ENCODE measurements at regions not wholly inside any gene's neighbourhood (a gene's known extent, or its start where the extent isn't known, plus 50 kb on each side); places are given as distances from the start of the nearest gene placed in this dataset.

- no peak overlapping the region for H3K4me3 ChIP-seq
- H3K9me3 ChIP-seq, result peaks cover 41% of the 10 kb centered on the region
- no peak for TF ChIP-seq CTCF (IDR thresholded peaks at IDR 0.05)
- no peaks in the 10 kb centered on the region for H3K36me3 ChIP-seq (ENCODE audit: low read depth)
- no peaks in the 10 kb centered on the region for H3K4me1 ChIP-seq (ENCODE audit: low read depth)
- ATAC-seq (no peak), DNase-seq (no peak)
- intact Hi-C loops (cut with DNase I, micrococcal nuclease), result no loop called here
Observed at GRCh38 chr13:83508771-83509301, 373.4 kb downstream of the SLITRK1 start.

GRCh38 chr13:83503424-83503823, 378.9 kb downstream of the SLITRK1 start:
- ATAC-seq (no peak), DNase-seq (no peak)
- intact Hi-C loops (cut with DNase I, micrococcal nuclease), result no loop called here
- no peaks in the 10 kb centered on the region for H3K36me3 ChIP-seq (ENCODE audit: low read depth)
- no peaks in the 10 kb centered on the region for H3K4me1 ChIP-seq (ENCODE audit: low read depth)
- TF ChIP-seq CTCF (IDR thresholded peaks at IDR 0.05), result no peak
- H3K4me3 ChIP-seq, result no peak overlapping the region
- peaks cover 40% of the 10 kb centered on the region for H3K9me3 ChIP-seq

GRCh38 chr13:83499286-83499685, 383.0 kb downstream of the SLITRK1 start:
- ATAC-seq (no peak), DNase-seq (no peak)
- Histone ChIP-seq H3K4me1 (ENCODE audit: low read depth) (no peaks in the 10 kb centered on the region), H3K36me3 (ENCODE audit: low read depth) (no peaks in the 10 kb centered on the region), H3K4me3 (no peak overlapping the region), H3K9me3 (peaks cover 21% of the 10 kb centered on the region)
- intact Hi-C loops (cut with DNase I, micrococcal nuclease), result no loop called here
- no peak for TF ChIP-seq CTCF (IDR thresholded peaks at IDR 0.05)

- no peak overlapping the region for H3K4me3 ChIP-seq
- no peak for TF ChIP-seq CTCF (IDR thresholded peaks at IDR 0.05)
- DNase-seq (no peak), ATAC-seq (no peak)
- peaks cover 23% of the 10 kb centered on the region for H3K9me3 ChIP-seq
- no peaks in the 10 kb centered on the region for H3K4me1 ChIP-seq (ENCODE audit: low read depth)
- intact Hi-C loops (cut with DNase I, micrococcal nuclease), result no loop called here
- H3K36me3 ChIP-seq (ENCODE audit: low read depth), result no peaks in the 10 kb centered on the region
Observed at GRCh38 chr13:83498481-83499190, 383.6 kb downstream of the SLITRK1 start.

- Histone ChIP-seq H3K36me3 (ENCODE audit: low read depth) (no peaks in the 10 kb centered on the region), H3K4me3 (no peak overlapping the region), H3K4me1 (ENCODE audit: low read depth) (no peaks in the 10 kb centered on the region), H3K9me3 (peaks cover 22% of the 10 kb centered on the region)
- no peak for ATAC-seq
- intact Hi-C loops (cut with DNase I, micrococcal nuclease), result no loop called here
- DNase-seq, result no peak
- no peak for TF ChIP-seq CTCF (IDR thresholded peaks at IDR 0.05)
Observed at GRCh38 chr13:83498045-83498444, 384.2 kb downstream of the SLITRK1 start.

Data from mucosa of descending colon (tissue), 3 donors.